AG09319 (cell line): ENCODE measurements at regions not wholly inside any gene's neighbourhood (a gene's known extent, or its start where the extent isn't known, plus 50 kb on each side); places are given as distances from the start of the nearest gene placed in this dataset.
A peak's percentile ranks its signal among the peaks of the same experiment; 100 is the strongest.

ENCODE experiments used
- DNase-seq: peaks from one replicate; pipeline ENCODE4 v3.0.0-alpha.2; 2010; ENCODE audit warnings: low read depth; ENCODE audit errors: extremely low read depth
- TF ChIP-seq, protein P1 (sequence below): IDR thresholded peaks from 2 replicates; pipeline ENCODE4 v1.5.1; 2011; ENCODE audit warnings: low read depth, mild to moderate bottlenecking, inconsistent platforms, low read length, moderate library complexity

DNA sequence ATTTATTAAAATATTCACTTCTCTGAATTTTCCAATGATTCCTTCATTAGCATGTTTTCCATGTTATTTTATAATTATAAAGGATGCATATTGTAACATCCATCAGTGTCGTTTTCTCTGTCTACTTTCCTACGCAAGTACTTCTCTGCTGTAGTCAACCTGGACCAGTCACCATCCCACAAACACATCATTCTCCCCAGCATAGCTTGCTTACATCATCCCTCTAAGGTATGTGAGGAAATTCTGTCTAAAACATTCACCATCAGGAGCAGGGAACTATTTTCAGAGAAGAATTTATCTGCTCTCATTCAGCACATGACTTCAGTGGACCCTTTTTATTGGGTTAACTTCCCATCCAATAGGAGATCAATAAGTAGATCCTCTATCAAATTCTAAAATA lies 806.1 kb upstream of the ARGLU1 start:
- TF ChIP-seq, protein P1, sequence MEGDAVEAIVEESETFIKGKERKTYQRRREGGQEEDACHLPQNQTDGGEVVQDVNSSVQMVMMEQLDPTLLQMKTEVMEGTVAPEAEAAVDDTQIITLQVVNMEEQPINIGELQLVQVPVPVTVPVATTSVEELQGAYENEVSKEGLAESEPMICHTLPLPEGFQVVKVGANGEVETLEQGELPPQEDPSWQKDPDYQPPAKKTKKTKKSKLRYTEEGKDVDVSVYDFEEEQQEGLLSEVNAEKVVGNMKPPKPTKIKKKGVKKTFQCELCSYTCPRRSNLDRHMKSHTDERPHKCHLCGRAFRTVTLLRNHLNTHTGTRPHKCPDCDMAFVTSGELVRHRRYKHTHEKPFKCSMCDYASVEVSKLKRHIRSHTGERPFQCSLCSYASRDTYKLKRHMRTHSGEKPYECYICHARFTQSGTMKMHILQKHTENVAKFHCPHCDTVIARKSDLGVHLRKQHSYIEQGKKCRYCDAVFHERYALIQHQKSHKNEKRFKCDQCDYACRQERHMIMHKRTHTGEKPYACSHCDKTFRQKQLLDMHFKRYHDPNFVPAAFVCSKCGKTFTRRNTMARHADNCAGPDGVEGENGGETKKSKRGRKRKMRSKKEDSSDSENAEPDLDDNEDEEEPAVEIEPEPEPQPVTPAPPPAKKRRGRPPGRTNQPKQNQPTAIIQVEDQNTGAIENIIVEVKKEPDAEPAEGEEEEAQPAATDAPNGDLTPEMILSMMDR: no peak
- DNase-seq: no peak

DNA sequence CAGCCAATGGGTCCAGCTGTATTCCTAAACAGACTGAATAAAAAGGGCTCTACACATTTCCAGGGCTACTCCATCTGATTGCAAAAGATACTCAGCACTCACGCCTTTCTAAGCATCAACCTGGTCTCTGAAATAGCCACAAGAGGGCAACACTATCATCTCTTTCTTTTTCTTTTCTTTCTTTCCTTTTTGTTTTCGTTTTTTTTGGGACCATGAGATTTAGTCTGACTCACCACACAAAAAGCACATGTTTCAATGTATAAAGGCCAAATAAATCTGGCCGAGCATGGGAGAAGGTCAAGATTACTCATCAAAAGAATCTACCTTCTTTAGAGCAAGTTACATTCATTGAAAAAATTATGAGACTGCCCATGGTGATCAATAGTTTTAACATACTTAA lies 805.6 kb upstream of the ARGLU1 start:
- DNase-seq: peak; percentile 39
- TF ChIP-seq, protein P1: peak; percentile 65

DNA sequence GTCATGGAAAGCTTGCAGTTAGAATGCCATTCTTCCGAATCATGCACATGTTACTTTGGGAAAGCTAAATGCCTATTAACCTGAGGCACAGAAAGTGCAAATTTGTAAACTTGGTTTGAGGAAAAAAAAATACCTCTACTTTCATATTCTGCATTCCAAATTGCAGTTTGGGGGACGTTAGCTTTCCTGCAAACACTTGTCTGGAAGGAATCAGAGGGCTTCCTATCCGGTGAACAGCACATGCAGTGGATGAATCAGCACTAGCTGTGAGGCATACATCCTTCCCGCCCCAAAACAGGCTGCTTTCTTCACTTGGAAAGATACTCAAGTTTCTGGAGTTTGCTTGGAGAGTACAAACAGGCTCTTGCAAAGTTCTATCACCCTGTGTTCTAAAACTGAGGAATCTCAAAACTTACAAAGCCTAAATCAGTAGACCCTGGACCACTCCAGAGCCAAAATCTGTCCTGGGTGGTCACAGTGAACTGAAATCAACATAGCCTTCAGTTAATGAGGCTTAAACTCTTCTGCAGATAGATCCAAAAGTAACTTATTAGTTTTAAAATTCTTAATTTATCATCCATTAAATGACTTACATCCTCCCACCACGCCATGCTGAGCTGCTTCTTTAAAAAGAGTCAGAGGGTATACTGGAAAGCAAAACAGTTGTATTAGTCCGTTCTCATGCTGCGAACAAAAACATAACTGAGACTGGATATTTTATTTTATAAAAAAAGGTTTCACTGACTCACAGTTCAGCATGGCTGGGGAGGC lies 802.3 kb upstream of the ARGLU1 start:
- TF ChIP-seq, protein P1: no peak
- DNase-seq: no peak

DNA sequence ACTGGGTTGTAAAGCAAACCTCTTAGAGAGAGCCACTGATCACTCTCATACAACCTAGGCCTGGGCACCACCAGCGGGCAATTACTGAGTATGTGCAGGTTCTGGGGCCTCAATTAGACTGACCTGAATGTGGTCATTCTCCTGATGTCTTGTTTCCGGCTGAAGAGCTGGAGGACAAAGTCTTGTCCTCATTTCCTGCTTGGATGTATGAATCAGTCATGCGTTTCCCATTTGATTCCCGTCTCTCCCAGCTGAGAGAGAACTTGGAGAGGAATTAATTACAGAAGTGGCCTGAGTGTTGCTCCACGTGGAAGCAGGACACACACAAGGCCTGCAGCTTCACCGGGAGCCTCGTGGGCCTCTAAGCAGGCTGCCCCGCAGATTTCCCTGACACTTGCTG lies 799.3 kb upstream of the ARGLU1 start:
- no peak for DNase-seq
- TF ChIP-seq, protein P1: no peak

DNA sequence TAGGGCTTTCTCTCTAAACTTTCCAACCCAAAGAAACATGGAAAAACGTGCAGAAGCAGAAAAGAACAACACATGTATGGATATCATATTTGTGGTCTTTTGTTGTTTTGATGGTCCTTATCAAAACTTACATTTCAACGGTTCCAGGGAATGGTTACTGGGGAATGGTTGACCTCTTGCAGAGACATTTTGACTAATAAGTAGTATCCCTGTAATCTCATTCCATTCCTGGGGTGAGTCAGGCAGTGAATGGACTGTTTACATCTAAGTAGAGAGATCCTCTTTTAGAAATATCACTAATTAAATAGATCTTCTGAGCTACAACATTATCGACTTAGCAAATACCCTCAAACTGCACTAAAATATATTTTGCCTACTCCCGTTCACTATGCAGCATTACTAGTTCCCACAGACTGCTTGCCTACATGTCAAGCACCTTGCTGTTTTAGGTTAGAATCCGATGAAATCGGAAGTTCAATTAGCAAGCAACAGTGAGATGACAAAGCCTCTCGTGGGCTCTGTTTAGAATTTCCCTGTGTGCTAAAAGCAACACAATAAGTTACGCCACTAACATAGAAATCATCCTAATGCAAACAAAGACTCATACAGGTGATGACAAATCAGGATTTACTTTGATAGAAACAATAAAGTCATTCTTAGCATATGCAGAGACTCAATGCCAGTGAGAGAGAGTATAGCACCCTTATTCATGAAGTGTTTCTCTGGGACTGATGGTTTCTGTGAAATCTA lies 797.7 kb upstream of the ARGLU1 start:
- TF ChIP-seq, protein P1: no peak
- DNase-seq: no peak

DNA sequence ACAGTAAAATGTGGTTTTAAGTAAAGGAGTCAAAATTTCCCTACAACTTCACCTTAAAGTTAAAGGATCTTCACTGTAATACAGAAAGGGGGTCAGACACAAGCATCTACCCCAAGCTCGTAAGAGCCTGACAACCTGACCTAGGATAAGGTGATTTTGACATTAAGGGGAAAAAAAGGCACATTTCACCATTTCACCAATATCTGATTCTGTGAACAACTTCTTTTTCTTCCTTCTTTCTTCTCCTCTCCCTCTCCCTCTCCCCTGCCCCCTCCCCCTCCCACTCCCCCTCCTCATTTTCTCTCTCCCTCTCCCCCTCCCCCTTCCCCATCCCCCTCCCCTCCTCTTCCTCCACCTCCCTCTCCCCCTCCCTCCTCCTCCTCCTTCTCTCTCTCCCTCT lies 796.7 kb upstream of the ARGLU1 start:
- TF ChIP-seq, protein P1: no peak
- DNase-seq: no peak

DNA sequence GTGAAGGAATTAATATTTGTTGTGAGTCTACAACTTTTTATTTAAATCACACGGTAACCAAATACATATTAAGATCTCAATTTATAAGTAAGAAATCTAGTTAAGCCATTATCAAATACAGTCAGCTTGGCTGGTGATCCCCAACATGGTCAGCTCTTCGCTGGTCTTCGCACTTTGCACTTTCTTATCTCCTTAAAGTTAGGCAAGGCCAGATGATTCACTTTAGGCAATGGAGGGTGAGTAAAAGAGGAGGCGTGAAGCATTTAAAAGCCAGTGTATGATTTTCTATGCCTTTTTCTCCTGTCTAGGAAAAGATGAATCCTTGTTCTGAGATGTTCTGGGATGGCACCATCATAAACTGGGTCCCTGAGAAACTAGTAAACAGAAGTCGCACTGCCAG lies 793.7 kb upstream of the ARGLU1 start:
- no peak for DNase-seq
- TF ChIP-seq, protein P1: no peak
